HG02763 (cell line): ENCODE measurements at regions not wholly inside any gene's neighbourhood (a gene's known extent, or its start where the extent isn't known, plus 50 kb on each side); places are given as distances from the start of the nearest gene placed in this dataset.
A peak's percentile ranks its signal among the peaks of the same experiment; 100 is the strongest.

Experiments
- ATAC-seq: cut with Tn5 transposase; IDR thresholded peaks from one replicate; pipeline ENCODE4 v1.9.1; 2021; ENCODE audit warnings: mild to moderate bottlenecking, moderate library complexity; ENCODE audit not compliant: unreplicated experiment

DNA sequence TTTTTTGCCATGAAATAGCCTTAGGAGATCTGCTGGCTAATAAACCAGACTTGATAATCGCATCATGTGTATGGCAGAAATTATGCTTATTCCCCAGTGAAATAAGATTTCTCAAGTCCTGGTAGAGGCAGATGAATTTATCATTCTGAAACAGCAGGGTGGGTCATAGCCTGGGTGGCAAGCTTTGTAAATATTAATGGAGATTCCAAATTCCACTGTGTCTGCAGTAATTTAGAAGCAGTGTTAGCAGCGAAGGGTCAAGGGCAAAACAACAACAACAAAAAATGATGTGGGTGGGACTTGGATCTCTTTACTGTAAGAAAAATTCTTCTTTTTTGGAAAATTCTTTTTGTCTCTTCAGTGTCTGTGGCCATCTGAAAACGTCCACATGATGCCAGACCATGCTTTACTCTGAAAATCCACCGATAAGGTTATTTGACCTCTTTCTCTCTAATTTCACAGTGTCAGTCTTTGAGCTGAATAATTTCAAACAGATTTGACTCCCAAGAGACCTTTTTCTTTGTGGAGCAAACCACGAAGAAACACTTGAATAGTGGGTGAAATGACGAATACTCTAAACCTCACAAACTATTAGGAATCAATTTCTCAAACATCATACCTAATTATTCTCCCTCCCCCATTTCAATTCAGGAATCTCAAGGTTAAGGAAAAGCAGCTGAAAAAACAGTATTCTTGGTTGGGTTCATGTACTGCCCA, 106.0 kb upstream of the RPS23 start:
- no peak for ATAC-seq

DNA sequence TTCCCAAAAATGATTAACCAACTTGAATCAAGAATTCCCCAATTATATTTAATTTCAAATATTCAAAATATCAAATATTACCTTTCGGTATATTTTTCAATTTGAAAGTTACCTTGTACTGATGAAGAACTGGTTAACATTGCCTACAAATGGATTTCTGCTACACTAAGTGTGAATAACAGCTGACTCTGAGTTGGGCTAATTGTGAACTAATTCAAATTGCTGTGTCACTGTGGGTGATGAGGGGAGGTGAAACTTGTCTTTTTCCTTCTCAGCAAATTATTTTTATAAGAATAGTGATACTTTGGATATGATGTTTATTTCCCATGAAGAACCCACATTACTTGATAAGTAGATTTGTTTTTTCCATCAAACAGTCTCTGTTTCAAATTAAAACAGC, 103.4 kb upstream of the RPS23 start:
- no peak for ATAC-seq

DNA sequence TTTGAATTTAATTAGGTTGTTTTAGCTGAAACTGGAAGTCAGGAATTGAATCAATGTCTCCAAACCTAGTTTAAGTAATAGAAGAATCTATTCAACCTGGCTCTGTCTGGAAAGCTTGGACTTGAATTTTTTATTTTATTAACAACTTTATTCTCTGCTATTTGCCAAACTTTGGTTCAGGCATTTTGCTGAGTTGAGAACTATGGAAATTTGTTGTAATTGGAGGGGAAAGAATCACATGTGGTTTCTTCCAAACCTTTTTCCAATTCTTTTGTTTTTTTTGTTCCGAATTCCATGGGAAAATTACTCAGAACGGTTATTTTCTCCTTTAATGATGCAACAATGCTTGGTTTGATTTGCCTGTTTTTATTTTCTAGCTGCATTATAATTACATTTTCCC, 98.2 kb upstream of the RPS23 start:
- no peak for ATAC-seq

DNA sequence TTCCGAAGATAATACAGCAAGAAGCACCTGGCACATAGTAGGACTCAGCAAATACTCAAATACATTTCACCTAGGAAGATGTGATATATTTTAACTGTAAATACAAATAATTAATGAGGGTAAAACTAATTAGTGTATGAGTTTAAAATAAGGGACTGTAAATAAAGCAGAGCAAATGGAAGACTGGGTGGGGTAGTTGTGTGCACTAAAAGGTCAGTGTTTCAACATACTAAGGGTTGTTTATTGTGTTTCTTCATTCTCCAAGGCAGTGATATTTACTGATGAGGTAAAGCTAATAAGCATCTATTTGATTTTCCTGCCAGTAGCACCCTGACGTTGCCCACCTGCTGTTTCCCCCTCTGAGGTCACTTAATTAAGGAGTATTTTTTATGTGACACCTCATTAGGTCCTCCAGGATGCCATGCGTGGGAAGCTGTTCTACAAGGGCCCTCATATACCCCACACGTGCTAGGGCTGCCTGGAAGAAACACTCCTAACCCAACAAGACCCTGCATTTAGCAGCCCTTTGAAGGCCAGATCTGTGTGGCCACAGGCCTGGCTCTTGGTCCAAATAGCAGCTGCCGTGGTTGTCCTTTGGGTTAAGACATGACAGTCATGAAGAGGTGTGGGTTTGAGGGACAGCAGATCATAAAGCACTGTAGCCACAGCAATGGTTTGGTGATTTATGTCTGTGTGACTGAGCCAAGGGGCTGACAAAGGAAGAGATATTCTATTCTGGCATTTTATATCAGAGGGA, 97.5 kb upstream of the RPS23 start:
- ATAC-seq: no peak

DNA sequence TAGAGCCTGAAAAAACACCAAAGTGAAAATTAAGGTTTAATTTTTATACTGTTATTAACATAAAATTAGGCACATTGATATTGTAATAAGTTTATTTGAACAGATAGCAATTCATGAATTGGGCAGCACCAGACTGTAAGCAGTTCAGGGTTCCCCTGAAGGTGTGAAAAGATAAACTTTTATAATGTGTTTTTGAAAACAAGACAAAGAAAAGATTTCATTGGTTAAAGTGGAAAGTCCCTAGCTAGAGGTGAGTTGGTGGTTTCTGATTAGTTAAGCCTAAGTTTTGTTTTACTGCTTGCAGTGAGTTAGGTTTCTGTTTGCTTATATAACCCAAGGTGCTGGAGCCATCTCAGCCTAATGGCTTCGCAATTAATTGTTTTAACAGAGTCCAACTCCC, 96.5 kb upstream of the RPS23 start:
- ATAC-seq: peak; percentile 54

DNA sequence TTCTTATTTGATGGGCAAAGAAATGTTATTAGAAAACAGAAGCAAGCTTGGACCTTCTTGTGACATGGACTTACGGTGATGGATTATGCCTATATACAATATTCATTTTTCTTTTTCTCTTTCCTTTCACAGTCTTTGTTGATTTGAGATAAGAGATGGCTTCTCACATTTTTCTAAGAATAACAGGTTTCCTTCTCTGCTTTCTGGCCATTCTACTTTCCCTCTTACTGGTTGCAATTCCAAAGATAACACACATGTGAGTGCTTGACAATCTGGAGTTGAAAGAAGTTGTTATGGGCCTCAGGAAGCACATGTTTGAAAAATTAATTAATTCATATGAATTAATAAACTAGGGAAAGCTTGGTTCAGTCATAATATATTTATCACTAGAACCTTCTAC, 89.8 kb upstream of the RPS23 start:
- ATAC-seq: no peak

DNA sequence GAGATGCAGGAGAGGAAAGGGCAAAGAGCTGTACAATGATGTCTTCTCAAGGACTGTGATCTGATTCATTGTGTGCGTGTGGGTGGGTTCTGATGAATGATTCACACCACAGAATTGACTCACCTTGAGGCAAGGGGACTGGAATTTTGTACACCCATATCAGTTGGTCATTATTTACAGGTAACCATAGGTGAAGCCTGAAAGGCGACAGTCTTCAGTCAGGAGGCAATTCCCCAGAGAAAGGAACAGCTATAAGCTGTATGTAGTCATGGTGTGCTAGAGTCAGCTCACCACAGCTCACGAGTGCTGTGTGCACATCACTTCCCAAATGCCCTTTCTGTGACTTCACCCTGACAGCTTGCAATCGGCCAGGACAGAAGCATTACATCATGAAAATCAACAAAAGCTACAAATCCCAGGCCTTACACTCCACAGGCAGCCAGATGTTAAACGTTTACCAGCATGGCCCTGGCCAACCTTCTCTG, 87.6 kb upstream of the RPS23 start:
- no peak for ATAC-seq

DNA sequence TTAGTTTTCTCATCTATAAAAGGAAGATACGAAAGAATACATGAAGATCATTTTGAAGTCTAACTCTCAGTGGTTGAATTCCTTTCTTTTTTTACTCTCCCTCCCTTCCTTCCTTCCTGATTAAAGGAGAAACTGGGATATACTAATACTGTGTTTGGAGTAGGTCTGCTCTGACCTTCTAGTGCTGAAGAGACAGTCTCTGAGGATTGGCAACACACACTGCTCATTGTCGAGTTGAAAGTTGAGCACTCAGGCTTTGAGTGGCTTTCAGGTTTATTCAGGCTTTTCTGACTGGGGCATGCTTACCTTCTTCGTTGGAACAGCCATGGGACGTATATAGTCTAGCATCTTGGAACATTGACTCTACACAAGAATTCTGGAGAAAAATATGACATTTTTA, 86.9 kb upstream of the RPS23 start:
- ATAC-seq: no peak

DNA sequence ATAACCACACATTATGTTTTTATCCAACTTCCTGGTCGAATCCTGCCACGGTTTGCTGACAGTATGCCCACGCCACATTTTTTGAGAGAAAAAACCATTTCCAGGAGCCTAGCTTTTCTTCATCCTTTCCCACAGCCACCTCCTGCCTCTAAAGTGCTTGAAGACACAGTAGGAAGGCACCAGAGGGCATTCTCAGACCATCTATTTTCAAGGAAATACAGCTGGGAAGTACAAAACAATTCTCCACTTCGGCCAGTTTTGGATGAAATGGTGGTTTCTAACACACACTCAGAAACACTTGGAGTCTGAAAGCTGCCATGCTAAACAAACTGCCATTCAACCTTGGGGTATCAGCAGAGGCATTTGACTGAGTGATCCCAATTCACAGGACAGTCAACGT, 86.3 kb upstream of the RPS23 start:
- no peak for ATAC-seq

DNA sequence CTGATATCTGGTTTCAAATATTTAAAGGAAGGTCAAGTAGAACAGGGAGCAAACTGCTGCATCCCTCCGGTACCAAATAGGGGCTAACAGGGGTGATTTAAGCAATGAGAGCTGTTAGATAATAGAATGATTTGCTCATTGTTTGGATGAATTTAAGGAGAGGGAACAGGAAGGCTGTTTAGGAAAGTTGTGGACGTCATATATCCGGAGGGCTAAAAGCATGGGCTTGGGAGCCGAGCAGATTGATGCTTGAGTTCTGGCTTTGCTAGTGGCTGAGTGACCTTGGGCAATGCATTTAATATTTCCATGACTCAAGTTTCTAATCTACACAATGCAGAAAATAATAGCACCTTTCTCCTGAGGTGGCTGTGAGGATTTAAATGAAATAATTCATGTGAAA, 85.4 kb upstream of the RPS23 start:
- ATAC-seq: no peak

DNA sequence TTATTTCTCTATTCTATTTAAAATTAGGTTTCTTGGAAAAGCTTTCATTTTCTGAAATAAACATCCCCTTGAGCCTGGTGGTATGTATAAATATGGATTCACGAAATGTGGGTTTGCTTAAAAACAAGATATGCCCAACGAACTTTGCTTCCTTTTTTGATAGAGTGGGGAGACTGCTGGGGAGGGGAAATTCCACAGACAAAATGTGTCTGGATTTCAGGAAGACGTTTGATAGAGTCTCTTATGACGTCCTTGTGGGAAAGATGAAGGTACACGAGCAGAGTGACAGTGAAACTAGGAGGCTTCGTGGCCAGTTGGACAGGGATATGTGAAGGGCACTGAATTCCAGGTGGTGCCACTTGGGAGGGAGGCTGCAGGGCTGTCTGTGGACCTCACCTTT, 84.5 kb upstream of the RPS23 start:
- ATAC-seq: no peak

DNA sequence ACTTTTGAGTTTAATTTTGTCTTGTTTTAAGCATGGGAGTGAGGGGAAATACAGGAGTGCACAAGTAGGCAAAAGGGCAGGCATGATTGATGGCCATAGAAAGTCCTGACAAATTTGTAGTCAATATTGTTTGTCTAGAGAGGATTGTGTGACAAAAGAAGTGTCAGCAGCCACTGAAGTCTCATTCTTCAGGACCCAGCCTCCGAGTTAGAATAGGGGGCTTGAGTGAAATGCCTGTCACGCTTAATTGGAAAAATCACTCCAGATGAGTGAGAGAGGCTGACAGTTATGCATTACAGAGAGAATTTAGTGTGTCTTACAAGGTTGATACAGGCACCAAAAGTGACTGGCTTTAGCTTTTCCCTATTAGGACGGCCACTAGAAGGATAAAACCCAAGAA, 81.9 kb upstream of the RPS23 start:
- no peak for ATAC-seq

DNA sequence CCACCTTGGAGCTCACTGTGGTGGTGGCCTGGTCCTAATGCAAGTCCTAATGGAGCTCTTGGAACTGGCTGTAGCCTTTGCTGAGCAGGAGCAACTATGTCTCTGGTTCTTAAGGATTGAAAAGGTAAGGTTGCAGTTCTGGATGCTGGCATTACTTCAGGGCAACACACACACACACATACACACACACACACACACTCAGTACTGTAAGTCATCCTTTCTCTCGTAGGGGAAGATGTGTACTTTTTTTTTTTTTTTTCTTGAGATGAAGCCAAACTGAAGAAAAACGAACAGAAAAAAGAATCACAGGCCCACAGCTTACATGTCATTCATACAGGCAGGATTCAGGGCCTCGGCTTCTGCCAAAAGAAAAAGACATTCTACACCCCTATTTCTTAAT, 81.1 kb upstream of the RPS23 start:
- no peak for ATAC-seq

DNA sequence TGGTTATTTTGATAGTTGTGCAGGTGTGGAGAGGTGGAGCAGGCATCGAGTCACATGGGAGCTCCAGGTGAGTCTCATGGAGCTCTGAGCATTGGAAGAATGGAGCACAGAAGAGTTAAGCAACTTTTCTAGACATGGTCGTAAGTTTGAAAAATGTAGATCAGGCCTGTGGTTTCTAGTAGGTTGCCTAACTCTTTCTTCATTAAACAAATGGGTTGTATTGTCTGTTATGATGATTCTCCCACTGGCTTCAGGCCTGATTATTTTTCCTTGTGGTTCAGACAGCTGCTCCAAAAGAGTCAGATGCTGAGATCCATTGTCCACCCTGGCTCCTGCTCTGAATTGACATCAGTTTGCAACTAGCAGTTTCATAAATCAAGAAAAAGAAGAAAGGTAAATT, 80.3 kb upstream of the RPS23 start:
- no peak for ATAC-seq

DNA sequence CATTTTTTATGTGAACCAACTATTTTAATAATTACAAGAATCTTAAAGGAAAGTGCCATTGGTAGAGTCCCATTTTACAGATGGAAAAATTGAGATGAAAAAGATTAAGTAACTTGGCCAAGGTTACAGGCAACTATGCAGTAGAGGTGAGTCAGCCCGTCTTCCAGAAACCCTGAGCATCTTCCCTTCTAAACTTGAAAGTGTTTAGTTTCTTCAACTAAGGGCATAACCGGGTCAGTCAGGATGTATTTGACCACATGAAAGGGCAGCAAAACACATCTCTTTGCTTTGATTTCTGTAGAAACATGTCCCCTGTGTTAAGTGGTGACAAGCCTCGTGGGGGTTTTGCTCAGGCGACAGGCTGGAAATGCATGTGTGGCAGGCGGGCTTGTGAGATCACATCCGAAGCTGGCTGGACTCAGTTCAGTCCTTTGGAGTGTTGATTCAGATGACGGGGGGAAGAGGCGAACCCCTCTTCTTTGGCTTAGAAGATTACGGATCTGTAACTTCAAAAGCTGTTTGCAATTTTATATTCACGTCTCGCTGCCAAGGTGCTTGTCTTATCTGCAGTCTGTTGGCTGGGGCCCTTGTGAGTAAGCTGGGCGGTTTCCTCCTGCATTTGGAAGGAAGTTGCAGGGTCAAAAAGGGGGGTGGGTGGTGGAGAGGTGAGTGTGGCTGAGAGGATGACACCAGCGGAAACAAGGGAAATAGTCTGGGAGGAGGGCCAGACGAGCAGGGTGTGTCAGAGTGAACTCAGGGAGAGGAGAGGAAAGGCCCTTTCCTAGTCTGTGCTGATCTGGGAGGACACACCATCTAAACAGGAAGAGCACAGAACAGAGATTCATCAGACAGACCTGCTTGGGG, 78.9 kb upstream of the RPS23 start:
- peak; percentile 56 for ATAC-seq

DNA sequence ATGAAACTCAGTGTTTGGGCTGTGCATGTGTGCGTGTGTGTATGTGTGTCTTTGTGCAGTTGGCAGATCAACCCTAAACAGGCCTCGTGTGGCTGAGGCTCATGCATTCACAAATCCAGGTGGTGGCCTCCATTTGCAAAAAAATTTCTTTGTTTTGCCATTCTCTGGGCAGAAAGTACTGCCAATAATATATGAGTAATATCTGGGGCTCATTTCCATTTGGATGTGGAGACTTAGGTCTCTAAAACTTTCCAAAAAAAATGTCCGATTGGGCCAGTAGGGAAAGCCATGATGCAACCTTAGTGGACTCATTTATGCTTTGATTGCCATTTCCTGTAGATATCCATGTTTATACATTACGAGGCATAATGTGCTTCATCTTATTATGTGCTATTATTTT, 77.9 kb upstream of the RPS23 start:
- ATAC-seq: no peak

DNA sequence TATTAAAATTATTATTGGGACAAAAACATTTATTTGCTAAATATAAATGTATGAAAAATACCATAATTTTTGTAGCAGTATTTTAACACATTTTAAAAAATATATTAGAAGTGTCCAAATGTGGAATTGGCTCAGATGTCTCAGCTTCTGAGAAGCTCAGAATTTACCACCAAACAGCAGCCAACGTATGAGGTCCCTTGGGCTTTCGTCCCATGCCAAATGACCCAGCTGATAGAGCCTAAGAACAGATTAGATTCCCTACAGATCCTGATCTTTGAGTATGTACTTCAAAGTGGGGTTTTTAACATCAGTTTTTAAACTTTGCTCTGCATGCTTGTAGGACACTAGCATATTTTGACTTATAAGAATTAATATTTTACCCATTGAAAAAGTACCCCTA, 77.3 kb upstream of the RPS23 start:
- no peak for ATAC-seq

DNA sequence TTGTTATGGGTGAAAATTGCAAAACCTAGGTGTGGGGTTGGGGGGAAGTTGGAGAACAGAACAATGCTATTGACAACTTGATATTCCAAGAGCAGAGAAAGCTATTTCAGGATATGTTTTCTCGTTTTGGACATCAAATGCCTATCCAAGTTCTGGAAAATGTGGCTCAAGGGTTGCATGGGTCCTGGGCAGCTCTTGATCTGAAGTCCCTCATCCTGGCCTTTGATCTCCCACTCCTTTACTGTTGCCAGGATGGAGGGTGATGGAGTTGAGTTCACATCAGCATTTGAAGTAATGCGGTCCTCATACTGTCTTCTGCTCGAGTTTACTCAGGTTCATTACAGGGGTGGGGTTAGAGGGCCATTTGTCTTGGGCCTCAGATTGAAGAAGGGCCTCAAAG, 76.9 kb upstream of the RPS23 start:
- no peak for ATAC-seq

DNA sequence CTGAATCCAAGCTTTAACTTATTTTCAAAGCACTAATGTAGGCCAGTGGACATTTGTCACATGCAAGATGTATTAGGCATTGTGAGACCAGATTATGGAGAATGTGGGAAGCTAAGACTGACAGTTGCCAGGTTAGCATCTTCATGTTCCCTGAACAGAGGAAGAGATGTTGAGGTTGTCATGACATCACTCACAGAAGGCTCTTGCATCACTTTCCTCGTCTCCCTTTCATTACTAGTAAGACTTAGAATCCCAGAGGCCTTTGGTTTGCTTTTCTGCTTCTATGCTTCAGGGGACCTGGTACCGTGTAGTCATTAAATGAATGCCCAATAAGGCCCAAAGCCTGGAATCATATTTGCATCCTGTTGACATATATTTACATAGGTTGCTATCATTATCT, 76.4 kb upstream of the RPS23 start:
- ATAC-seq: no peak

DNA sequence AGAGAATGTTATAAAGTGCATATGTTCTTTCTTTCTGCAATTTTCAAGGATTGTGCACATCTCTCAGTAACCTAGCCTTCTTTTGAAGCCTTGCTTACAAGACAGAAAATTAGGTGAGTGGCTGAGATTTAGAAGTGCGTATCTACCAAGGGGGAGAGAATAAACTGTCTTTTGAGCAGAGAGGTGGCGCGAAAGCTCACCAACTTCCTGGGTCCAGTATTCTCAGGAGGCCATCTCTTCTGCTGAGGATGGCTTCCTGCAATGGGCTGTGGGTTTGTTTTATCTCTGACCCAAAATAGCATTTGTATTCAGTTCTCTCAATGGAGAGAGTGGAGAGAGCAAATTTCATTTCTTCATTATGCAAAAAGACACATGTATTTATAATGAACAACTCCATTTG, 75.4 kb upstream of the RPS23 start:
- no peak for ATAC-seq

DNA sequence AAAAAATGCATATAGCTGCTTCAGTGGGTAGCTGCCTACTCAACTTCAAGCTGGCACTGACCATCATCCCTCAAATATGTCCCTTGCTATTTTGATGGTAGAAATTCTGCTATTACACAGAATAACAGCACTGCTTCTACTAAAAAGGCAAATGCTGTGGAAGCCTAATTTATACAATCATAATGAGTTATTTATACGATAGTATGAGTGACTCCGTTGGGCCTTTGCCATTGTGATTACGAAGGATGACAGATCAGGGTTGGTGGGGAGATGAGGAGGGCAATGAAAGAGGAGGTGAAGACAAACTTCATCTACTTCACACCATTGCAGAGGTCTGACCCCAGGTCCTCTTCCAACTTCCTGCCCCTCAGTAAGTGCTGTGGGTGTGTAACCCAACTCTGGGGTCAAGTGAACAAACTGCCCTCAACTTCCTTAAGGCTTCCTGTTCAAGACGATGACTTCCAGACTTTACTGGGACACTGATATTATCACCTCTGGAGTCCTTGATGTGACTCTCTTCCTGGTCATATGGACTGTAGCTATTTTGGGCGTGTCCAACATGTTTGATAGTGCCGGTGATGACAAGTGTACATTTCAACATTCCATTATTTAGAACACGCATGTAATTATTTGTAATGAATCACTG, 74.1 kb upstream of the RPS23 start:
- no peak for ATAC-seq
